Kidney (tissue), 13 donors: ENCODE measurements at regions not wholly inside any gene's neighbourhood (a gene's known extent, or its start where the extent isn't known, plus 50 kb on each side); places are given as distances from the start of the nearest gene placed in this dataset.

Experiments
- DNase-seq, 5 donors: peaks; one replicate each; pipeline ENCODE4 v3.0.0-alpha.2; 2013 to 2020
- FAIRE-seq: peaks from 2 replicates; lab custom pipeline; 2012; peaks lifted over from hg19 to GRCh38; lab: Jason Lieb, UNC
- H3K27ac ChIP-seq, 2 donors: one replicate each; pipeline ENCODE4 v1.7.0; 2013; ENCODE audit warnings: low read depth in 2 of 2, low read length in 2 of 2, inconsistent platforms in 1 of 2
- H3K27me3 ChIP-seq: one replicate; pipeline ENCODE4 v1.7.1; 2013; ENCODE audit warnings: low read length, inconsistent platforms; ENCODE audit not compliant: control insufficient read depth, insufficient read depth
- H3K36me3 ChIP-seq, 3 donors: one replicate each; pipeline versions ENCODE4 v1.7.0 to v1.7.1; 2013; ENCODE audit warnings: low read length in 3 of 3, control low read depth in 1 of 3, inconsistent platforms in 1 of 3; ENCODE audit not compliant: insufficient read depth in 3 of 3, control insufficient read depth in 2 of 3
- H3K4me1 ChIP-seq, 3 donors: one replicate each; pipeline versions ENCODE4 v1.7.0 to v1.7.1; 2013; ENCODE audit warnings: low read length in 3 of 3, inconsistent platforms in 1 of 3, low read depth in 1 of 3; ENCODE audit not compliant: control insufficient read depth in 2 of 3, insufficient read depth in 2 of 3
- H3K4me3 ChIP-seq, 3 donors: one replicate each; pipeline versions ENCODE4 v1.7.0 to v1.8.1; 2013; ENCODE audit warnings: low read length in 3 of 3, control low read depth in 1 of 3, inconsistent platforms in 1 of 3
- H3K9ac ChIP-seq, 3 donors: one replicate each; pipeline versions ENCODE4 v1.7.0 to v1.7.1; 2013; ENCODE audit warnings: low read length in 3 of 3, control low read depth in 1 of 3, inconsistent platforms in 1 of 3
- H3K9me3 ChIP-seq, 3 donors: one replicate each; pipeline versions ENCODE4 v1.7.0 to v1.7.1; 2013; ENCODE audit warnings: low read length in 3 of 3, control low read depth in 1 of 3, inconsistent platforms in 1 of 3; ENCODE audit not compliant: control insufficient read depth in 2 of 3, insufficient read depth in 1 of 3
- intact Hi-C: fragments of 100-400 bp; cut with DNase I; formaldehyde crosslinking; loops from one replicate; pipeline ENCODE4 v1.11.1; 2022
- TF ChIP-seq, protein P1 (sequence below): IDR thresholded peaks from 3 replicates; pipeline ENCODE4 v1.5.1; 2012; ENCODE audit warnings: mild to moderate bottlenecking, moderate library complexity, borderline replicate concordance; ENCODE audit not compliant: insufficient read depth; ENCODE audit errors: extremely low read depth
- donor health status: control.
- donor health status: control.
- donor health status: control.
- donor health status: control.
- donor health status: control.
- donor health status: DM: yes; HTN: yes; CAD: no.
- donor health status: Normal renal cell carcinoma (clear cell type).

- intact Hi-C loops = no loop called here
- peaks cover 0 to 2% (median 0%) of the 10 kb centered on the region in 3 donors for H3K4me1 ChIP-seq
- no peak for FAIRE-seq
Observed at GRCh38 chr10:6907877-6908530, 327.9 kb upstream of the PRKCQ start.

DNA sequence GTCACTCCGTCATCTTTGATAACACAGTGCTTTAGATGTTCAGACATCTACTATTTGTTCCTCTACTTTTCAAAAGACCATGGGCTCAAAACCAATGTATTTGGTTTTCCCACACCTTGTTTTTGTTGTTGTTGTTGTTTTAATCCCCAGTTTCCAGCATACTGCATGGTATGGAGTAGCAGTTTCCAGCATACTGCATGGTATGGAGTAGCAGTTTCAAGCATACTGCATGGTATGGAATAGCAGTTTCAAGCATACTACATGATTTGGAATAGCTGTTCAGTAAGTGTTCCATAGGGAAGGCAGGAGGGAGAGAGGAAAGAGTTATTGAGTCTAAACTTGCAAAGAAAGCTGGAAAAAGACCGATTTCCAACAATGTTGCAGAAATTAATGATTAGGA lies 314.3 kb upstream of the PRKCQ start:
- H3K27ac ChIP-seq = no peak overlapping the region
- FAIRE-seq (no peak), DNase-seq (no peak)
- H3K36me3 ChIP-seq = no peaks in the 10 kb centered on the region
- no peak overlapping the region for H3K9ac ChIP-seq
- no peaks in the 10 kb centered on the region for H3K4me1 ChIP-seq
- H3K27me3 ChIP-seq = no peaks in the 10 kb centered on the region
- intact Hi-C loops = no loop called here
- no peaks in the 10 kb centered on the region for H3K9me3 ChIP-seq
- no peak overlapping the region for H3K4me3 ChIP-seq
- TF ChIP-seq, protein P1, sequence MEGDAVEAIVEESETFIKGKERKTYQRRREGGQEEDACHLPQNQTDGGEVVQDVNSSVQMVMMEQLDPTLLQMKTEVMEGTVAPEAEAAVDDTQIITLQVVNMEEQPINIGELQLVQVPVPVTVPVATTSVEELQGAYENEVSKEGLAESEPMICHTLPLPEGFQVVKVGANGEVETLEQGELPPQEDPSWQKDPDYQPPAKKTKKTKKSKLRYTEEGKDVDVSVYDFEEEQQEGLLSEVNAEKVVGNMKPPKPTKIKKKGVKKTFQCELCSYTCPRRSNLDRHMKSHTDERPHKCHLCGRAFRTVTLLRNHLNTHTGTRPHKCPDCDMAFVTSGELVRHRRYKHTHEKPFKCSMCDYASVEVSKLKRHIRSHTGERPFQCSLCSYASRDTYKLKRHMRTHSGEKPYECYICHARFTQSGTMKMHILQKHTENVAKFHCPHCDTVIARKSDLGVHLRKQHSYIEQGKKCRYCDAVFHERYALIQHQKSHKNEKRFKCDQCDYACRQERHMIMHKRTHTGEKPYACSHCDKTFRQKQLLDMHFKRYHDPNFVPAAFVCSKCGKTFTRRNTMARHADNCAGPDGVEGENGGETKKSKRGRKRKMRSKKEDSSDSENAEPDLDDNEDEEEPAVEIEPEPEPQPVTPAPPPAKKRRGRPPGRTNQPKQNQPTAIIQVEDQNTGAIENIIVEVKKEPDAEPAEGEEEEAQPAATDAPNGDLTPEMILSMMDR = no peak

More at GRCh38 chr10:6907877-6908530, 327.9 kb upstream of the PRKCQ start:
- Histone ChIP-seq H3K27me3 (no peaks in the 10 kb centered on the region), H3K4me3 (no peak overlapping the region), H3K9me3 (peaks cover 0 to 5% (median 0%) of the 10 kb centered on the region in 3 donors), H3K27ac (no peak overlapping the region), H3K9ac (no peak overlapping the region), H3K36me3 (no peaks in the 10 kb centered on the region)
- TF ChIP-seq, protein P1 = no peak
- DNase-seq = no peak

DNA sequence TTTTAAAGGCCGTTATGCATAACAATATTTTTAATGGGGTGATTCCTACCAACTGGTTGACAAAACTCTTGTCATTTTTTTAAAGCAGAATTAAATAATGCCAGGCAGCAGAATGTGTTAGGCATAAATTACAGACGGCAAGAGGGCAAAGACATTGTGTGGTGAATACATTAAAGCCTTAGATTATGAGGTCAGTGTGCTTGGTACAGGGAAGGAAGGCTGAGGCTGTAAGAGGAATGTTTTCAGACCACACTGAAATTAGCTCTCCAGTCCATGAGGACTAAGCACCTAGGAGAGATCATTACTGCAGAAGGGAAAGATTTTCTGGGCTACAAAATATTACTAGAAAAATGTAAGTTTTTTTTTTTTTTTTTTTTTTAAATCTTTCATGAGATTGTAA lies 312.8 kb upstream of the PRKCQ start:
- H3K9me3 ChIP-seq = no peaks in the 10 kb centered on the region
- H3K27ac ChIP-seq = no peak overlapping the region
- H3K27me3 ChIP-seq = no peaks in the 10 kb centered on the region
- no peak overlapping the region for H3K4me3 ChIP-seq
- intact Hi-C loops = no loop called here
- DNase-seq = no peak
- no peak overlapping the region for H3K9ac ChIP-seq
- no peaks in the 10 kb centered on the region for H3K36me3 ChIP-seq
- no peaks in the 10 kb centered on the region for H3K4me1 ChIP-seq
- TF ChIP-seq, protein P1 = no peak
- no peak for FAIRE-seq

GRCh38 chr10:6891924-6892323 lies 311.8 kb upstream of the PRKCQ start:
- TF ChIP-seq, protein P1 = no peak
- Histone ChIP-seq H3K9ac (no peak overlapping the region), H3K4me1 (no peaks in the 10 kb centered on the region), H3K27ac (no peak overlapping the region), H3K9me3 (no peaks in the 10 kb centered on the region), H3K36me3 (no peaks in the 10 kb centered on the region), H3K4me3 (no peak overlapping the region), H3K27me3 (no peaks in the 10 kb centered on the region)
- intact Hi-C loops = no loop called here
- DNase-seq = no peak
- no peak for FAIRE-seq
